Left ventricle myocardium superior (tissue), 1 donor: ENCODE measurements at regions not wholly inside any gene's neighbourhood (a gene's known extent, or its start where the extent isn't known, plus 50 kb on each side); places are given as distances from the start of the nearest gene placed in this dataset.

Experiments
- ATAC-seq: fragments of 200-7000 bp; cut with Tn5 transposase; one replicate; pipeline ENCODE4 v1.9.1; 2020; ENCODE audit warnings: mild to moderate bottlenecking, moderate library complexity
- DNase-seq: peaks from one replicate; pipeline ENCODE4 v3.0.0-alpha.2; 2020
- intact Hi-C: fragments of 100-400 bp; cut with micrococcal nuclease; formaldehyde crosslinking; loops from one replicate; pipeline ENCODE4 v1.11.0; 2022
- donor health status: DM: no; HTN: yes; CAD: no; lungs with severe emphysema.

- ATAC-seq (no peak), DNase-seq (no peak)
- intact Hi-C loops: no loop called here
These were observed 738.3 kb upstream of the TENM3 start for GRCh38 chr4:181504924-181505323.

- DNase-seq (no peak), ATAC-seq (no peak)
- intact Hi-C loops: no loop called here
These were observed 735.9 kb upstream of the TENM3 start for GRCh38 chr4:181507180-181507835.

GRCh38 chr4:181507938-181508337 lies 735.3 kb upstream of the TENM3 start:
- intact Hi-C loops: no loop called here
- ATAC-seq: no peak
- no peak for DNase-seq

GRCh38 chr4:181508601-181509000 lies 734.6 kb upstream of the TENM3 start:
- DNase-seq: no peak
- intact Hi-C loops: no loop called here
- ATAC-seq: no peak

- ATAC-seq (no peak), DNase-seq (no peak)
- intact Hi-C loops: no loop called here
These were observed 734.1 kb upstream of the TENM3 start for GRCh38 chr4:181509073-181509472.

GRCh38 chr4:181517491-181517890 lies 725.7 kb upstream of the TENM3 start:
- no peak for DNase-seq
- ATAC-seq: no peak
- intact Hi-C loops: no loop called here

- ATAC-seq: no peak
- intact Hi-C loops: no loop called here
- DNase-seq: no peak
These were observed 722.4 kb upstream of the TENM3 start for GRCh38 chr4:181520790-181521189.

- DNase-seq (no peak), ATAC-seq (no peak)
- intact Hi-C loops: no loop called here
These were observed 719.2 kb upstream of the TENM3 start for GRCh38 chr4:181523973-181524372.

- DNase-seq: no peak
- intact Hi-C loops: no loop called here
These were observed 718.7 kb upstream of the TENM3 start for GRCh38 chr4:181524499-181524898.

GRCh38 chr4:181525634-181526033 lies 717.6 kb upstream of the TENM3 start:
- intact Hi-C loops: loop anchor here (5.0 kb wide), 1 partner anchor 263 kb away; no protein-coding TSS in a partner anchor
- DNase-seq: no peak
- ATAC-seq: no peak

More at GRCh38 chr4:181524499-181524898, 718.7 kb upstream of the TENM3 start:
- ATAC-seq: no peak

- DNase-seq (peak; percentile 68), ATAC-seq (peak; percentile 82)
- intact Hi-C loops: loop anchor here (2.0 to 5.0 kb wide), 2 partner anchors 266 to 386 kb away; no protein-coding TSS in a partner anchor
These were observed 714.5 kb upstream of the TENM3 start for GRCh38 chr4:181528570-181529184.

- intact Hi-C loops: loop anchor here (2.0 to 5.0 kb wide), 2 partner anchors 267 to 387 kb away; no protein-coding TSS in a partner anchor
- no peak for ATAC-seq
These were observed 713.7 kb upstream of the TENM3 start for GRCh38 chr4:181529537-181529936.

GRCh38 chr4:181536196-181536746 lies 706.9 kb upstream of the TENM3 start:
- DNase-seq (no peak), ATAC-seq (no peak)
- intact Hi-C loops: no loop called here

More at GRCh38 chr4:181529537-181529936, 713.7 kb upstream of the TENM3 start:
- DNase-seq: no peak

- no peak for ATAC-seq
- no peak for DNase-seq
- intact Hi-C loops: no loop called here
These were observed 706.3 kb upstream of the TENM3 start for GRCh38 chr4:181536811-181537434.

GRCh38 chr4:181538431-181538830 lies 704.8 kb upstream of the TENM3 start:
- intact Hi-C loops: no loop called here
- DNase-seq (no peak), ATAC-seq (no peak)

- no peak for DNase-seq
- ATAC-seq: no peak
- intact Hi-C loops: no loop called here
These were observed 701.8 kb upstream of the TENM3 start for GRCh38 chr4:181541396-181541795.

- intact Hi-C loops: no loop called here
- DNase-seq (no peak), ATAC-seq (no peak)
These were observed 694.2 kb upstream of the TENM3 start for GRCh38 chr4:181548873-181549575.

- ATAC-seq: no peak
- no peak for DNase-seq
- intact Hi-C loops: no loop called here
These were observed 693.5 kb upstream of the TENM3 start for GRCh38 chr4:181549576-181550188.

GRCh38 chr4:181550381-181550780 lies 692.8 kb upstream of the TENM3 start:
- DNase-seq (no peak), ATAC-seq (no peak)
- intact Hi-C loops: no loop called here
